Activated CD4-positive, alpha-beta T cell treated with anti-CD3 and anti-CD28 coated beads, Interleukin-10, Interleukin-2, amounts not matched to agents 100 ng/mL and 50 ng/mL, durations not matched to agents 16 hours and 8 hours (primary cell): ENCODE measurements at regions not wholly inside any gene's neighbourhood (a gene's known extent, or its start where the extent isn't known, plus 50 kb on each side); places are given as distances from the start of the nearest gene placed in this dataset.

ENCODE experiments used
- DNase-seq: peaks from one replicate; pipeline ENCODE4 v3.0.0-alpha.2; 2020

DNA sequence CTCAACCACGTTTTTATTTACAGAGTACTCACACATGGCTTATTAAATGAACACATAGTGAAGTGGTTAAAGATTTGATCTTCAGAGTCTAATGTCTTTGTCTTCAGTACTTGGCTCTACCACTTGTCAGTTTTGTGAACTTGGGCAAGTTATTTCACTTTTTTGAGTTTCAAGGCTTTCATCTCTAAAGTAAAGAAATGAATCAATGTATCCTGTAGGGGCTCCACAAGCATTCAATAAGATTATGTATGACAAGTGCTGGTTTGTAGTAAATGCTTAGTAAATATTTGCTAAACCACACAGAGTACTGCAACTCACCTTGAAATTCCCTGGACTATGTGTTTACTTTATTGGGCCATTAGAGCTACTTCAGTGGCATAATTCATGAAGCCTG lies 446.0 kb upstream of the GOT2 start:
- no peak for DNase-seq

DNA sequence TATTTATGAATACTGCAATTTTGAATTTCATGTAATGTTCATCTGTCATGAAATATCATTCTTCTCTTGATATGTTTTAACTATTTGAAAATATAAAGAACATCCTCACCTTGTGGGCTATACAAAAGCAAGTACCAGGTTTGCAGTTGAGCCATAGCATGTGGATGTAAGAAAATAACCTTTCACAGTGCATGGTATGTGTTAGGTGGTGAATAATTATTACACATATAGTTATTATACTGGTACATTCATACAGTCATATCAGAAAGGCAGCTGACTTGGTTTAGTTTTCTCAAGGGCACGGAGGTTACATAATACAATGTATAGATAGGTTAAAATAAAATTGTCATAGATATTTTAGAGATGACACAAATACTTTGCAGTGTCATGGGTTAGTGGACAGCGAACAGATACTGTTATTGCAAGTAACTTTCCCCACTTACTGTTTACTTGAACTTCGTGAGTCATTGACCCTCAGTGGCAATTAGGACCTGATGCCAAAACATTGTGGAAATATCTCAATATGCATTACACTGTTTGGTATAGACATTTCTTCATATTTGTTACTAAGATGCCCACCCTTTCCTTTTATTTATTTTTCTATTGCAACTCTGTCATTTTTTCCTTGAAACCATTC lies 445.4 kb upstream of the GOT2 start:
- no peak for DNase-seq

DNA sequence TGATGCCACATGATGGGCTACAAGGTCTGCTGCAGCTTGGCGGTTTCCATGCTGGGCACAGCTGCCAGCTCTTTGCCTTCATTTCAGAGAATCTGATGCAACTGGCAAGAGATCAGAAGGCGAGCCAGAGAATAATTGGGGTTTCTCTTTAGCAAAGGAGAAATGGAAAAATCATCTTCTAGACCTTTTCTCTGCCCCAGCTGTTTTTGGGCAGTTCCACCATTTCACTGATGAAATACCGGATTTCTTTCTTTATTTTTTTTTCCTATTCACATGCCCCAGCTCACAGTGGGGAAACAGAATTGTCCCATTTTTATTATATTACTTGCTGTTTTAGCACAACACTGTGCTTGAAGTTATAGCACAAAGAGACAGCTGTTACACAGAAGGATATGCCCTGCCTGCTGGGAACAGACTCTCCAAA lies 439.3 kb upstream of the GOT2 start:
- DNase-seq, result no peak

GRCh38 chr16:59170099-59170712 lies 436.1 kb upstream of the GOT2 start:
- no peak for DNase-seq

GRCh38 chr16:59169168-59169567 lies 435.1 kb upstream of the GOT2 start:
- DNase-seq, result no peak

DNA sequence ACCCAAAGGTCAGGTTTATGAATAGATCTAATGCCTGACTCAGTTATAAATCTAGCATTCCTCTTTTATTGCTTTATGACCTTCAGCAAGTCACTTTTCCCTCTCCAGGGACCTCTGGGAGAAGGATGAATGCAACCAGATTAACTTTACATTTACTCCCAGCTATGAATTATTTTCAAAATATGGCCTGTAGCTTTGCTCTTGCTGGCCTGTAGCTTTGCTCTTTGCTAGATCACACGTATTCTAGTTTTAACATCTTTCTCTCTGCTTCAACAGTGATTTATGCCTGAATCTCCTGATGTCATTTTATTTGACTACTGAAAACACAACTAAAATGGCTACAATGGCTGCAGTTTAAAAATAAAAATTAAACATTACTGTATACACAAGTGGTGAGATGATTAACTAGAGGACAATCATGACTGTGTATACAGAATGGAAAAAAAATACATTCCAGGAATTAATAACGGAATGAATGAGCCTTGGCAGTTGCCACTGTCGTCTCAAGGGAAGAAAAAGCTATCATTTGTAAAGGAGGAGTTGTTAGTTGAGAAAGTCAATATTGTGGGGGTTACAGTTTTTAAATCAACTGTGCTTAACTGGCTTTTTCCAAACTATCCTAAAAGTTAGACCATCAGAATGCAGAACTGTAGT lies 434.5 kb upstream of the GOT2 start:
- DNase-seq, result no peak

DNA sequence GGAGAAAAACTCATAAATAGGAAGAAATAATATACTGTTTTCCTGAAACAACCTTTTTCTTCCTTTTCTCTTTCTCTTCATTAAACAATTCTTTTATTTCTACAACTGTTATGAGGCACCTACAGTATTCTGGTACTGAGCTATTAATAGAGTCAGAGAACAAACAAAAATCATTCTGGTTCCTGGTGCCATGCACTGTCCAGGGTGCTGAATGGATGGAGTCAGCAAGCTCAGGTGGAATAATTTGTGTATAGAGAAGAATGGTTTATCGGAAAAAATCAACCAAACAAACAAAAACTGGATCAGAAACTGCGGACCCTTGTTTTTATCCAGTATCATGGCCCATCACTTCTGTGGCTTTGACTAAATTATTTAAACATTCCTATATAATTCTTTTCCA lies 430.3 kb upstream of the GOT2 start:
- no peak for DNase-seq

GRCh38 chr16:59163371-59164055 lies 429.4 kb upstream of the GOT2 start:
- no peak for DNase-seq

DNA sequence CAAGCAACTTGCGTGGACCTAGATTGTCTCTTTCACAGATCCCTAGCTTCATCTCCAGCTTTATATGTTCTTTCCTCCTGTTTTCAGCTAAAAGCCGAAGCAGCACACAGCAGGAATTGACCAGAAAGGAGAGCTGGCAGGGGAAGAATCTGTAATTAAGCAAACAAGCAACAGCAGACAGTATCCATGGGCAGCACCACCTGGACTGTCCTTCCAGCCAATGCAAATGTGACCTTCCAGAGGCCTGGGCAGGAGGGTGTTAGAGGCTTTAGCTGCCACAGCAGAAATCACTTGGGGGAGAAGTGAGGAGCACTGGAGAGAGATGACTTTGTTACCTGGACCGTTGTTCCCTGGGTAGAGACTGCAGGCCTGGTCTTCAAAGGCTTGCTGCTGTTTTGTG lies 427.6 kb upstream of the GOT2 start:
- no peak for DNase-seq

- no peak for DNase-seq
These were observed 420.2 kb upstream of the GOT2 start for GRCh38 chr16:59154295-59154694.

GRCh38 chr16:59148769-59149155 lies 414.6 kb upstream of the GOT2 start:
- no peak for DNase-seq

- no peak for DNase-seq
These were observed 414.1 kb upstream of the GOT2 start for GRCh38 chr16:59148056-59148768.

- no peak for DNase-seq
These were observed 412.0 kb upstream of the GOT2 start for GRCh38 chr16:59146140-59146539.

DNA sequence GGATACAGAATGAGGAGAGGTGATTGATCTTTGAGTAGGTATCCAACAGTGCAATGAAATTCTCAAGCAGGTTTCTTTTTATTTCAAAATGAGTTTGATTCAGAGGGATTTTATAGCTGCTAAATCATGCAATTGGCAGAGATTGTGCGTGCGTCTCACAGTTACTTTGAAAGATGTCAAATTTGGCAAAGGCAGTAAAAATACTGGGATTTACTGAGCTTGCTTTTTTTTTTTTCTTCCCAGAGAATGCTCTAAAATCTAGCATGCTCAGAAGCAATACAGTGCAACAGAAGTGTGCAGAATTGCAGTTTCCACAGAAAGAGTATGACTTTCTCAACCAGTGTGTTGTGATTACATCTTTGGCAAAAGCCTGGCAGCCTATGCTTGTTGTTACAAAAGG lies 410.7 kb upstream of the GOT2 start:
- no peak for DNase-seq

- no peak for DNase-seq
These were observed 410.2 kb upstream of the GOT2 start for GRCh38 chr16:59144326-59144725.

DNA sequence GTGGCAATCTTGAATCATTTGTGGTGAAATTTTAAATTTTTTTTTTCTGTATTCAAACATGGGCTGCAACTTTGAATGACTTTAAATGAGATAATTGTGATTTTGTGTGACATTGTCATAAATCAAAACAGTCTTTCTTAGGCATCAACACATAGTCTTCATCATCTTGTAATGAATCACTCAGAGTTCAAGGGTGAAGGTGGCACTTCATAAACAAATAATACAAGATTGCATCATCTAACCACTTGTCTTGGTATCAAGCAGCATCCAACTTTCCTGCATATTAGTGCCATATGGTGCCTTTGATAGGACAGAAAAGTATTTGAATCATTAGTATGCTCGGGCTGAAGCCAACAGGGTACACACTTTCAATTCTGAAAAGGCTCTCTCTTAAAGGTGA lies 392.4 kb upstream of the GOT2 start:
- no peak for DNase-seq

DNA sequence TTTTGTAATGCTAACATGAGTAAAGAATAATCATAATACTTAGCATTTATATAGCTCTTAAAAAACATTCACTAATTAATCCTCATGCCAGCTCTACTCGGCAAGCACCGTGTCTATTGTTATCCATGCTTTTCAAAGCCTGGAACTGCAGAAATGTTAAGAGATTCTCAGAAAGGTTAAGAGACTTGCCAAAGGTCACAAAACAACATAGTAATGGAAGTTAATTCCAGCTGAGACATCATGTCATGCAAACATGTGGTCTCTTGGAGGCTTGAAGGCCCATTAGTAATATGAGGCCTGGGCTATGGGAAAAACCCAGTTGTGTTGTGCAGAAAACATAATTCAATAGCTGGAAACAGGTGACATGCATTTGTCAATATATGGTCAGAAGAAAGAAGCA lies 389.9 kb upstream of the GOT2 start:
- DNase-seq, result no peak

- DNase-seq, result no peak
These were observed 389.4 kb upstream of the GOT2 start for GRCh38 chr16:59123479-59123878.

DNA sequence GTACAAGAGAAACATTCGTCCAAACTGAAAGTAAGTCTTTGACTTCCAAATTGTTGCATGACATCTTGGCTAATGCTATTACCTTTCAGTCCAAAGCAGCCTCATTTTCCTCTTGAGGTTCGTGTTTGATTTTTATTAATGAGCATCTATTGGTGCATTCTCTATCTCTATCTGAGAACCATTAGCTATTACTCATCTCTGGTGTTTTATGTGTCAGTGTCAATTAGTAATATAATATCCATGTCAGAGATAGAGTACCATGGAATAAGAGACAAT lies 388.1 kb upstream of the GOT2 start:
- no peak for DNase-seq

DNA sequence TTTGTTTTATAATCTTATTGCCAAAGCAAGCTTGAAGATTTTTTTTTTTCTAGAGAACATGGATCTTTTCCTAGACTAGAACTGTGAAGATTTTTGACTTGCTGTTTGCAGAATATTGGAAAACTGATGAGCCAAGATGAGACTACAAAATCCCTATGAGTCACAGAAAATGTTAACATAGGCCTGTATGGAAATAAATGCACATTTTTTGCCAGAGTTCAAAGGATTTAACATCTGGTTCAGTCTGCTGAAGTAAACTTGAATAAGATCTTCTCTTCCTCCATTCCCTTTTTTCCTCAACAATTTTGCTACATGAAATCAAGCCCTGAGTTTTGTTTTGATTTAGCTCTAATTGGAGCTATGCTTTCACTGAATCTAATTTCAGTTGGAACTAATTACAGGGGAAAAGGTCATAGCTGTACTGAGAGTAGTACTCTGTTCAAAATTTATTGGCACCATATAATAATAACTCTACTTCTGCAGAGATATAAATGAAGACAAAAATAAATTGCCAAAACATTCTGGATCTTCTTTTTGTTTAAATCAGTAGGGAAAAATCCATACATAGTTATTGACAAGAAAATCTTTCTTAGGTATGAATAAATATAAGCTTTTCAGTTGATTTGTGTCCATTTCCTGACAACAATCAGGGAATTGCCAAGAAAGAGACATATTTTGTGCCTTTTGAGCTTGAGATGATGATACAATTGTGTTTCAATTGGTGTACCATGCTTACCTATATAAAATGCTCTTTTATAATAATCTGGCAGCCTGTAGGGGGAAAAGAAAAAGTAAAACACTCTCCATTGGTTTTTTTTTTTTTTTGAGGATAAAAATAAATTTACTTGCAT lies 387.5 kb upstream of the GOT2 start:
- no peak for DNase-seq

DNA sequence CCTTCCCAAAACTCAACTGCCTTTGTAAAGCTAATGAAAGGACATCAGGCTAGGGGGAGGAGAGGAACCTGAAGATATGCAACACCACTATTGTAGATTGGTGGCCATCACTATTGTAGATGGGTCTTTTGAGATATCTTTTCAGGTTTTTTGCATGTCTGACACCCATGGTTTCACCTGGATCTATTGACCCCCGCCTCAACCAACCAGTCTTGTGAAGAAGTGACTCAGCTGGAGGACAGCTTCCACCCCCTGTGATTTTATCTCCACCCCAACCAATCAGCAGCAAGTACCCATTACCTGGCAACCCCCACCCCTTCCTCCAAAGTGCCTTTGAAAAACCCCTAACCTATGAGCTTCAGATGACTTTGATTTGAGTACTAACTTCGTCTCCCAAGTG lies 382.6 kb upstream of the GOT2 start:
- DNase-seq, result no peak

- no peak for DNase-seq
These were observed 380.7 kb upstream of the GOT2 start for GRCh38 chr16:59114790-59115189.
